Muscle layer of colon (tissue), 2 donors: ENCODE measurements at regions not wholly inside any gene's neighbourhood (a gene's known extent, or its start where the extent isn't known, plus 50 kb on each side); places are given as distances from the start of the nearest gene placed in this dataset.

Experiments used
- H3K27ac ChIP-seq: one replicate; pipeline ENCODE4 v1.7.0; 2013; ENCODE audit warnings: low read depth, mild to moderate bottlenecking, low read length, moderate library complexity
- H3K27me3 ChIP-seq, 2 donors: one replicate each; pipeline ENCODE4 v1.7.0; 2013; ENCODE audit warnings: low read length in 2 of 2, mild to moderate bottlenecking in 2 of 2; ENCODE audit not compliant: insufficient read depth in 2 of 2, control insufficient read depth in 1 of 2
- H3K36me3 ChIP-seq: one replicate; pipeline ENCODE4 v1.7.0; 2013; ENCODE audit warnings: mild to moderate bottlenecking, low read length; ENCODE audit not compliant: insufficient read depth
- H3K4me1 ChIP-seq: one replicate; pipeline ENCODE4 v1.7.0; 2013; ENCODE audit warnings: mild to moderate bottlenecking, low read length; ENCODE audit not compliant: insufficient read depth
- H3K4me3 ChIP-seq, 2 donors: one replicate each; pipeline ENCODE4 v1.7.0; 2013; ENCODE audit warnings: low read length in 2 of 2, low read depth in 1 of 2, mild to moderate bottlenecking in 1 of 2, moderate library complexity in 1 of 2
- H3K9ac ChIP-seq: one replicate; pipeline ENCODE4 v1.7.0; 2013; ENCODE audit warnings: low read length
- H3K9me3 ChIP-seq: one replicate; pipeline ENCODE4 v1.7.0; 2013; ENCODE audit warnings: mild to moderate bottlenecking, low read length
- donor health status: abdominal sarcoma.
- donor health status: Adenocarcinoma of cecum.

DNA sequence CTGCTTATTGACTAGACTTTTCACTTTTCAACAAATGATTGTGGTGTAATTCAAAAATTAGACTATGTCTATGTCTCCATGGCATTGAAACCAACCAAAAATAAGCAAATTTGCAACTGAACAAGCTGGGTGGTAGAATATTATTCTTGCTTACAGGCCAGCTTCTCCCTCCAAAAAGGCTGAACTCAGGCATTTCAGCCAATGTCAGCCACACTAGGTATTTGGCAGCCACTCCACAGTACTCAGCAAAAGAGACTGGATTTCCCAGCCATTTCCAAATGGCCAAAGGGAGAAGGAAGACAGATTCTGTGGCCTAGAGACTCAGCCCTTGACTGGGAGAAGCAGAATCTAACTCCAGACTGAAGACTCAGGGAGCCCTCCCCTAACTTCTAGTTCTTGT, 121.8 kb upstream of the IRX5 start:
- Histone ChIP-seq H3K4me1 (no peaks in the 10 kb centered on the region), H3K27ac (no peak overlapping the region), H3K4me3 (no peak overlapping the region), H3K9ac (no peak overlapping the region), H3K9me3 (no peaks in the 10 kb centered on the region), H3K36me3 (no peaks in the 10 kb centered on the region), H3K27me3 (no peaks in the 10 kb centered on the region)

DNA sequence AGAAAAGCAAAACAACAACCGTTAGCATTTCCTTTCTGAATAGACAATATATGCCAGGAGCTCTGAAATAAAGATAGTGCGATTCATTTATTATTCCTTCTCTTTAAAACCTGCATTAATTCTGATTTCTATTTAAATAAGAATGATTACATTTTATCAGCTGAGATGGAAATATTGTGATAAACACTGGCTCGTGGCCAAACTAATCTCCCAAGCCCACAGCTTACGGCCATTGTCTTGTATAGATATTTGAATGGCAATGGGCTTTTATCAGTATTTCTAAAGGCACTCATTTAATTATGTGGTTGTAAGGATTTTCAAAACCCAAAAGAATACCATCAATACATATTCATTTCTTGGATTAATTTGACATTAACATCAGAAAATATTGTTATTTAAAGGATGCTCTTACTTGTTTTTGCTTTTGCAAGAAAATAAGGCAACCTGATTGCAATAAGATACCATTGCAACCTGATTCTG, 123.7 kb upstream of the IRX5 start:
- H3K27ac ChIP-seq = no peak overlapping the region
- H3K4me3 ChIP-seq = no peak overlapping the region
- no peaks in the 10 kb centered on the region for H3K9me3 ChIP-seq
- no peaks in the 10 kb centered on the region for H3K27me3 ChIP-seq
- H3K4me1 ChIP-seq = no peaks in the 10 kb centered on the region
- H3K36me3 ChIP-seq = no peaks in the 10 kb centered on the region
- no peak overlapping the region for H3K9ac ChIP-seq

GRCh38 chr16:54806378-54806777, 124.3 kb upstream of the IRX5 start:
- Histone ChIP-seq H3K9ac (no peak overlapping the region), H3K4me1 (no peaks in the 10 kb centered on the region), H3K9me3 (no peaks in the 10 kb centered on the region), H3K27ac (no peak overlapping the region), H3K36me3 (no peaks in the 10 kb centered on the region), H3K4me3 (no peak overlapping the region), H3K27me3 (no peaks in the 10 kb centered on the region)

- Histone ChIP-seq H3K4me3 (no peak overlapping the region), H3K27ac (no peak overlapping the region), H3K4me1 (no peaks in the 10 kb centered on the region), H3K27me3 (no peaks in the 10 kb centered on the region), H3K36me3 (no peaks in the 10 kb centered on the region), H3K9ac (no peak overlapping the region), H3K9me3 (no peaks in the 10 kb centered on the region)
Measured at GRCh38 chr16:54805648-54806047, 125.0 kb upstream of the IRX5 start.

GRCh38 chr16:54801057-54801844, 129.4 kb upstream of the IRX5 start:
- H3K9ac ChIP-seq = no peak overlapping the region
- no peaks in the 10 kb centered on the region for H3K9me3 ChIP-seq
- H3K27ac ChIP-seq = no peak overlapping the region
- no peak overlapping the region for H3K4me3 ChIP-seq
- no peaks in the 10 kb centered on the region for H3K36me3 ChIP-seq
- H3K27me3 ChIP-seq = no peaks in the 10 kb centered on the region
- no peaks in the 10 kb centered on the region for H3K4me1 ChIP-seq

DNA sequence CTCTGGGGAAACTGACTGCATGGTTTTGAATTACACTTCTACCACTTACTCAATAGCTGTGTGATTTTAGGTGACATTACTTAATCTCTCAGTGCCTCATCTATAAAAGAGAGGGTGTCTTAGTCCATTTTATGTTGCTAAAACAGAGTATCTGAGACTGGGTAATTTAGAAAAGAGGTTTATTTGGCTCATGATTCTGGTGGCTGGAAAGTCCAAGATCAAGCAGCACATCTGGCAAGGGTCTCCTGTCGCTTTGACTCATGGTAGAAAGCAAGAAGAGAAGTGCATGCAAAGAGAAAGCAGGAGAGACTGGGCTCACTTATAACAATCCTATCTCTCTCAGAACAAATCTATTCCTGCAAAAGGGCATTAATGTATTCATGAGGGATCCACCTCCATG, 132.4 kb upstream of the IRX5 start:
- Histone ChIP-seq H3K36me3 (no peaks in the 10 kb centered on the region), H3K27me3 (no peaks in the 10 kb centered on the region), H3K9me3 (no peaks in the 10 kb centered on the region), H3K4me1 (no peaks in the 10 kb centered on the region), H3K4me3 (no peak overlapping the region), H3K9ac (no peak overlapping the region), H3K27ac (no peak overlapping the region)

- no peaks in the 10 kb centered on the region for H3K4me1 ChIP-seq
- no peak overlapping the region for H3K27ac ChIP-seq
- H3K9ac ChIP-seq = no peak overlapping the region
- H3K36me3 ChIP-seq = no peaks in the 10 kb centered on the region
- H3K9me3 ChIP-seq = no peaks in the 10 kb centered on the region
- H3K4me3 ChIP-seq = no peak overlapping the region
- H3K27me3 ChIP-seq = no peaks in the 10 kb centered on the region
Measured at GRCh38 chr16:54796211-54796610, 134.5 kb upstream of the IRX5 start.

DNA sequence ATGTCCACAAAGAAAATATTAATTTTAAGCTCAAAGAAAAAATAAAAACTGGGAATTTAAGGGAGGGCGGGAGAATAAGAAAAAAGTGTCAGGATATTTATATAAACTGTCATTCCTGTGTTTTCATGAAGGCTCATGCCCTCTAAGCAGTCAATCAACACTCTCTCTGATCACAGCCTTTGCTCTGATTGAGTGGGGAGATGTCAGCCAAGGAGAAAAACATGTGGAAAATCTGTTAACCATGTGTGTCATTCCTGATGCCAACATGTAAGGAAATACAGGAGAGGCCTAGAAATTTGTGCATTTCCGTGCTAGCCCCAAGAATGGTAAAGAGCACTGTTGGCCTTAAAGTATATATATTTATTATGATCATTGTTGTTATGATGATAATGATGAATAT, 137.9 kb upstream of the IRX5 start:
- Histone ChIP-seq H3K27me3 (no peaks in the 10 kb centered on the region), H3K4me3 (no peak overlapping the region), H3K36me3 (no peaks in the 10 kb centered on the region), H3K9ac (no peak overlapping the region), H3K4me1 (no peaks in the 10 kb centered on the region), H3K9me3 (no peaks in the 10 kb centered on the region), H3K27ac (no peak overlapping the region)

GRCh38 chr16:54787045-54787444, 143.6 kb upstream of the IRX5 start:
- Histone ChIP-seq H3K36me3 (no peaks in the 10 kb centered on the region), H3K4me3 (no peak overlapping the region), H3K27ac (no peak overlapping the region), H3K4me1 (no peaks in the 10 kb centered on the region), H3K9me3 (no peaks in the 10 kb centered on the region), H3K9ac (no peak overlapping the region), H3K27me3 (no peaks in the 10 kb centered on the region)

- H3K4me1 ChIP-seq = no peaks in the 10 kb centered on the region
- no peaks in the 10 kb centered on the region for H3K9me3 ChIP-seq
- H3K27me3 ChIP-seq = no peaks in the 10 kb centered on the region
Measured at GRCh38 chr16:54783980-54784379, 146.7 kb upstream of the IRX5 start.

GRCh38 chr16:54783226-54783625, 147.4 kb upstream of the IRX5 start:
- H3K36me3 ChIP-seq = no peaks in the 10 kb centered on the region
- H3K9ac ChIP-seq = no peak overlapping the region
- no peak overlapping the region for H3K4me3 ChIP-seq
- H3K9me3 ChIP-seq = no peaks in the 10 kb centered on the region
- H3K4me1 ChIP-seq = no peaks in the 10 kb centered on the region
- H3K27me3 ChIP-seq = no peaks in the 10 kb centered on the region
- H3K27ac ChIP-seq = no peak overlapping the region

More at GRCh38 chr16:54783980-54784379, 146.7 kb upstream of the IRX5 start:
- Histone ChIP-seq H3K36me3 (no peaks in the 10 kb centered on the region), H3K27ac (no peak overlapping the region), H3K4me3 (no peak overlapping the region), H3K9ac (no peak overlapping the region)

GRCh38 chr16:54780266-54780665, 150.4 kb upstream of the IRX5 start:
- Histone ChIP-seq H3K27ac (no peak overlapping the region), H3K27me3 (no peaks in the 10 kb centered on the region), H3K9me3 (no peaks in the 10 kb centered on the region), H3K36me3 (no peaks in the 10 kb centered on the region), H3K4me1 (no peaks in the 10 kb centered on the region), H3K4me3 (no peak overlapping the region), H3K9ac (no peak overlapping the region)
